GM19468 (cell line): ENCODE measurements at regions not wholly inside any gene's neighbourhood (a gene's known extent, or its start where the extent isn't known, plus 50 kb on each side); places are given as distances from the start of the nearest gene placed in this dataset.

Source experiments
- ATAC-seq: cut with Tn5 transposase; IDR thresholded peaks from one replicate; pipeline ENCODE4 v1.9.1; 2021; ENCODE audit warnings: mild to moderate bottlenecking, moderate library complexity, moderate number of reproducible peaks; ENCODE audit not compliant: unreplicated experiment; ENCODE audit errors: extremely low read depth

- no peak for ATAC-seq
Measured at GRCh38 chr4:125365731-125366130, 51.0 kb downstream of the FAT4 start.

GRCh38 chr4:125368146-125368545 is 53.4 kb downstream of the FAT4 start:
- ATAC-seq: no peak

GRCh38 chr4:125368671-125369081 is 53.9 kb downstream of the FAT4 start:
- no peak for ATAC-seq

- ATAC-seq: no peak
Measured at GRCh38 chr4:125369098-125369497, 54.3 kb downstream of the FAT4 start.

GRCh38 chr4:125370478-125370877 is 55.7 kb downstream of the FAT4 start:
- ATAC-seq: no peak

- ATAC-seq: no peak
Measured at GRCh38 chr4:125382995-125383394, 68.2 kb downstream of the FAT4 start.

- no peak for ATAC-seq
Measured at GRCh38 chr4:125387770-125388169, 73.0 kb downstream of the FAT4 start.

GRCh38 chr4:125388613-125389012 is 73.9 kb downstream of the FAT4 start:
- no peak for ATAC-seq

- ATAC-seq: no peak
Measured at GRCh38 chr4:125389713-125390112, 75.0 kb downstream of the FAT4 start.

- ATAC-seq: no peak
Measured at GRCh38 chr4:125390126-125390525, 75.4 kb downstream of the FAT4 start.

- no peak for ATAC-seq
Measured at GRCh38 chr4:125390727-125391126, 76.0 kb downstream of the FAT4 start.

GRCh38 chr4:125392694-125393093 is 77.9 kb downstream of the FAT4 start:
- ATAC-seq: no peak

- no peak for ATAC-seq
Measured at GRCh38 chr4:125393825-125394224, 79.1 kb downstream of the FAT4 start.

- no peak for ATAC-seq
Measured at GRCh38 chr4:125397226-125397625, 82.5 kb downstream of the FAT4 start.

GRCh38 chr4:125398263-125399002 is 83.7 kb downstream of the FAT4 start:
- ATAC-seq: no peak

- no peak for ATAC-seq
Measured at GRCh38 chr4:125400756-125401155, 86.0 kb downstream of the FAT4 start.

GRCh38 chr4:125401784-125402183 is 87.0 kb downstream of the FAT4 start:
- ATAC-seq: no peak

- ATAC-seq: no peak
Measured at GRCh38 chr4:125420526-125420925, 105.8 kb downstream of the FAT4 start.

- no peak for ATAC-seq
Measured at GRCh38 chr4:125421547-125421946, 106.8 kb downstream of the FAT4 start.

- no peak for ATAC-seq
Measured at GRCh38 chr4:125423124-125423523, 108.4 kb downstream of the FAT4 start.

- ATAC-seq: no peak
Measured at GRCh38 chr4:125428832-125429231, 114.1 kb downstream of the FAT4 start.

- no peak for ATAC-seq
Measured at GRCh38 chr4:125430086-125430485, 115.3 kb downstream of the FAT4 start.
